ENCODE measurements at regions not wholly inside any gene's neighbourhood (a gene's known extent, or its start where the extent isn't known, plus 50 kb on each side); places are given as distances from the start of the nearest gene placed in this dataset.
"Not testable (repeated sequence)": the region's sequence is repeated elsewhere in the genome, so short reads cannot be mapped to it uniquely, and the experiment has no call there.

DNA sequence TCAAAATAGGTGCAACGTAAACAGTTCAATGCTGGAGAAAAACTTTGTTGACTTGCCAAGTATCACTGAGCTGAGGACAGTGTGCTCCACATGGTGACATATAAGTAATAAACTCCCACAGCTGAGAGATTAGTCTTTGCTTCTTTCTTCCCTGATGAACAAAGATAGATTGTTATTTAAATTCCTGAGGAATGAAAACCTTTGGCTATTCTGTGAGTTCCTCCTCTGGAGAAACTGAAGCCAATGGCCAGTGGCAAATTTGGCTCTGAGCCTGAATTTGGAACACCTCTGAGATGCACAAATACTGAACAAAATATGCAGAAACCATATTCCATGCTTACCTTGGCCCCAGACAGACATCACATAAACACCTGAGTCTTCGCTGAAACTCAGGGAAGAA, 63.3 kb downstream of the RPL22L1 start:
- Histone ChIP-seq H3K4me1 (ENCODE audit: control insufficient read depth, insufficient read depth, low read length, poor library complexity, severe bottlenecking) (no peaks in the 10 kb centered on the region), H3K9me3 (ENCODE audit: control insufficient read depth in 2 of 2, low read length in 2 of 2) (no peaks in the 10 kb centered on the region), H3K4me3 (ENCODE audit: low read depth, low read length) (no peak overlapping the region), H3K36me3 (ENCODE audit: control insufficient read depth, insufficient read depth, low read length) (no peaks in the 10 kb centered on the region), H3K27me3 (ENCODE audit: control insufficient read depth, insufficient read depth, low read length) (peaks cover 4% of the 10 kb centered on the region), H3K27ac (ENCODE audit: insufficient read depth, low read length, poor library complexity, severe bottlenecking) (no peak overlapping the region)
- H3K27me3 Mint-ChIP-seq, result peaks cover 22% of the 10 kb centered on the region
- ATAC-seq (ENCODE audit: low read depth in 2 of 2) (no peak), DNase-seq (no peak)
- no peaks in the 10 kb centered on the region for H3K36me3 Mint-ChIP-seq
- H3K9me3 Mint-ChIP-seq, result no peaks in the 10 kb centered on the region
- H3K27ac Mint-ChIP-seq, result no peak overlapping the region
- H3K4me3 Mint-ChIP-seq, result no peak overlapping the region
- H3K4me1 Mint-ChIP-seq, result no peaks in the 10 kb centered on the region

DNA sequence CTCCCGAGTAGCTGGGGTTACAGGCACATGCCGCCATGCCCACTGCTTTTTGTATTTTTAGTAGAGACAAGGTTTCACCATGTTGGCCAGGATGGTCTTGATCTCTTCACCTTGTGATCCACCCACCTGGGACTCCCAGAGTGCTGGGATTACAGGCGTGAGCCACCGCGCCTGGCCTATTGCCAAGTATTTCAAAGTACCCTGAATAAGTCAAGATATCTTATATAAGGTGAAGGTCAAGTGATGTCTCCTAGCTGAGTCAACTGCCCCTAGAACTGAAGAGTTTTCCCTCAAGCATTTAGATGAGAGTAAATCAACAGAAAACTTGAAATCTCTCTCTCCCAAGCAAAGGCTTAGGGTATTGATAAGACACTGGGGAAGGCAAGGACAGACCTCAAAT, 63.9 kb downstream of the RPL22L1 start:
- no peaks in the 10 kb centered on the region for H3K9me3 ChIP-seq (ENCODE audit: control insufficient read depth in 2 of 2, low read length in 2 of 2)
- H3K4me1 ChIP-seq (ENCODE audit: control insufficient read depth, insufficient read depth, low read length, poor library complexity, severe bottlenecking), result no peaks in the 10 kb centered on the region
- Mint-ChIP-seq H3K4me1 (no peaks in the 10 kb centered on the region), H3K4me3 (no peak overlapping the region), H3K9me3 (no peaks in the 10 kb centered on the region), H3K27me3 (peaks cover 23% of the 10 kb centered on the region), H3K27ac (no peak overlapping the region), H3K36me3 (no peaks in the 10 kb centered on the region)
- H3K27me3 ChIP-seq (ENCODE audit: control insufficient read depth, insufficient read depth, low read length), result peaks cover 9% of the 10 kb centered on the region
- no peaks in the 10 kb centered on the region for H3K36me3 ChIP-seq (ENCODE audit: control insufficient read depth, insufficient read depth, low read length)
- no peak overlapping the region for H3K4me3 ChIP-seq (ENCODE audit: low read depth, low read length)
- no peak overlapping the region for H3K27ac ChIP-seq (ENCODE audit: insufficient read depth, low read length, poor library complexity, severe bottlenecking)
- no peak for ATAC-seq (ENCODE audit: low read depth in 2 of 2)
- no peak for DNase-seq

DNA sequence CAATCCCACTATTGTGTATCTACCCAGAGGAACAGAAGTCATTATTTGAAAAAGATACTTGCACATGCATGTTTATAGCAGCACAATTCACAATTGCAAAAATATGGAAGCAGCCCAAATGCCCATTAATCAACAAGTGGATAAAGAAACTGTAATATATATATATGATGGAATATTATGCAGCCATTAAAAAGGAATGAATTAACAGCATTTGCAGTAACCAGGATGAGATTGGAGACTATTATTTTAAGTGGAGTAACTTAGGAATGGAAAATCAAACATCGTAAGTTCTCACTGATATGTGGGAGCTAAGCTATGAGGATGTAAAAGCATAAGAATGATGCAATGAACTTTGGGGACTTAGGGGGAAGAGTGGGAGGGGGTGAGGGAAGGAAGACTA, 64.7 kb downstream of the RPL22L1 start:
- H3K4me1 ChIP-seq (ENCODE audit: control insufficient read depth, insufficient read depth, low read length, poor library complexity, severe bottlenecking); DNase-seq; H3K4me3 ChIP-seq (ENCODE audit: low read depth, low read length); H3K9me3 ChIP-seq (ENCODE audit: control insufficient read depth in 2 of 2, low read length in 2 of 2); H3K9me3 Mint-ChIP-seq; H3K27ac ChIP-seq (ENCODE audit: insufficient read depth, low read length, poor library complexity, severe bottlenecking); H3K36me3 Mint-ChIP-seq; H3K36me3 ChIP-seq (ENCODE audit: control insufficient read depth, insufficient read depth, low read length); H3K27me3 ChIP-seq (ENCODE audit: control insufficient read depth, insufficient read depth, low read length); H3K4me1 Mint-ChIP-seq; ATAC-seq (ENCODE audit: low read depth in 2 of 2); H3K4me3 Mint-ChIP-seq; H3K27ac Mint-ChIP-seq: not testable (repeated sequence)
- peaks cover 23% of the 10 kb centered on the region for H3K27me3 Mint-ChIP-seq

DNA sequence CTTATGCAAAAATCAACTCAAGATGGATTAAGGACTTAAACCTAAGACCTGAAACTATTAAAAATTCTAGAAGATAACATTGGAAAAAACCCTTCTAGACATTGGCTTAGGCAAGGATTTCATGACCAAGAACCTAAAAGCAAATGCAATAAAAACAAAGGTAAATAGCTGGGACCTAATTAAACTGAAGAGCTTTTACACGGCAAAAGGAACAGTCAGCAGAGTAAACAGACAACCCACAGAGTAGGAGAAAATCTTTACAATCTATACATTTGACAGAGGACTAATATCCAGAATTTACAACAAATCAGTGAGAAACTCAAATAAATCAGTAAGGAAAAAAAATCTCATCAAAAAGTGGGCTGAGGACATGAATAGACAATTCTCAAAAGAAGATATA, 65.4 kb downstream of the RPL22L1 start:
- H3K27ac ChIP-seq (ENCODE audit: insufficient read depth, low read length, poor library complexity, severe bottlenecking), result not testable (repeated sequence)

DNA sequence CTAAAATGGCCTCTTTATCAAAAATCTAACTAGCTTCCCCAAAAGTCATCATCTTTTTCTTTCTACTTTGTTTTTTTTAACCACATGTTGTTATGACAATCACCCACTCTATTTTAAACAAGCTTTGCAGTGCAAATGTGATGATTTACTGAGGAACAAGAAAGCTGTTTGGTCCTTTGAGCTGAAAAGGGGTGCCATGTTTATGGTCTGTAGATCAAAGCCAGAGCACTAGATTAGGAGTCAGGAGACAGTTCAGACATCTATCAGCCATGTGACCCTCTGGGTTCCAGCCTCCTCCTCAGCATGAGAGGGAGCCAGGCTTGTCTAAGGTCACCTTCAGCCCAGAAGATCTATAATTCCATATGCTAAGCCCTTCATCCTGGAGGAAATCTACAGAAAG, 65.9 kb downstream of the RPL22L1 start:
- H3K36me3 Mint-ChIP-seq, result no peaks in the 10 kb centered on the region

More for the DNA sequence above, 65.4 kb downstream of the RPL22L1 start:
- H3K9me3 ChIP-seq (ENCODE audit: control insufficient read depth in 2 of 2, low read length in 2 of 2); H3K9me3 Mint-ChIP-seq; DNase-seq; H3K4me3 Mint-ChIP-seq; H3K27ac Mint-ChIP-seq; H3K4me3 ChIP-seq (ENCODE audit: low read depth, low read length); H3K27me3 ChIP-seq (ENCODE audit: control insufficient read depth, insufficient read depth, low read length); H3K4me1 Mint-ChIP-seq; H3K4me1 ChIP-seq (ENCODE audit: control insufficient read depth, insufficient read depth, low read length, poor library complexity, severe bottlenecking); H3K36me3 Mint-ChIP-seq; ATAC-seq (ENCODE audit: low read depth in 2 of 2); H3K36me3 ChIP-seq (ENCODE audit: control insufficient read depth, insufficient read depth, low read length): not testable (repeated sequence)
- peaks cover 23% of the 10 kb centered on the region for H3K27me3 Mint-ChIP-seq

DNA sequence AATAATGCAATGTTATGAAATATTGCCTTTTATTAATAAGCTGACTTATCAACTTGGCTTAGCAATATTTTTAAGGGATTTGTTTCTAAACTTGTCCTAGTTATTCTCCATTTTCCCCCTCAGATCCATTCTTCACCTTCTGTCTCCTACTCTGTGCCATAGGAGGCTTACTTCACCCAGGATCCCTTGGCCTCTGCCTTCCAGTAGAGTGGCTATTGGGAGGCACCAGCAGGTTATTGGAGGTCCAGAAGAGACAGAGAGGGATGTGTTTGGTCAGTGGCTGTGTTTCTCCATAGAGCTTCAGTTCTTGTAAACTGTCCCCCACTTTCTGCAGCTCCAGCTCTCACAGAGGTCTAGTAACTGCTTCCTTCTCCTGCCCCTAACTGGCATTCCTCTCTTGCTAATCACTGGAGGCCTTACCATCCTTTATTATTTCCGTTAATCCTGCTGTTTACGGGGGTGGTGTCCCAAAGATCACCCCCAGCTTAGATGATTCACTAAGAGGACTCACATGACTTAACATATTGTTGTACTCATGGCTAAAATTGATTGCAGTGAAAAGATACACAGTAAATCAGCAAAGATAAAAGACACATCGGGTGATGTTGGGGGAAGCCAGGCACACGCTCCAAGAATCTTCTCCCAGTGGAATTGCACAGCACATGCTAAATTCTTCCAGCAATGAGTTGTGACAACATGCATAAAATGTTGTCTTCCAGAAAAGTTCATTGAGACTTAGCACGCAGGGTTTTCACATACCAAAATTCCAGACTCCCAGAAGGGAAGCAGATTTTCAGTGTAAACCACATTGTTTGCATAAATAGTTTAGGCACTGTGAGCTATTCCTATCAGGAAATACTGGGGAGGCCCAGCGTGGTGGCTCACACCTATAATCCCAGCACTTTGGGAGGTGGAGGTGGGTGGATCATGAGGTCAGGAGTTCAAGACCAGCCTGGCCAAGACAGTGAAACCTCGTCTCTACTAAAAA, 67.5 kb downstream of the RPL22L1 start:
- no peaks in the 10 kb centered on the region for H3K4me1 ChIP-seq (ENCODE audit: control insufficient read depth, insufficient read depth, low read length, poor library complexity, severe bottlenecking)
- H3K27me3 ChIP-seq (ENCODE audit: control insufficient read depth, insufficient read depth, low read length), result peaks cover 14% of the 10 kb centered on the region
- H3K4me3 ChIP-seq (ENCODE audit: low read depth, low read length), result no peak overlapping the region
- no peaks in the 10 kb centered on the region for H3K4me1 Mint-ChIP-seq
- H3K27ac ChIP-seq (ENCODE audit: insufficient read depth, low read length, poor library complexity, severe bottlenecking), result no peak overlapping the region
- H3K27ac Mint-ChIP-seq, result no peak overlapping the region
- no peak overlapping the region for H3K4me3 Mint-ChIP-seq
- no peak for DNase-seq
- no peaks in the 10 kb centered on the region for H3K9me3 Mint-ChIP-seq
- no peaks in the 10 kb centered on the region for H3K36me3 Mint-ChIP-seq
- H3K27me3 Mint-ChIP-seq, result peaks cover 26% of the 10 kb centered on the region
- ATAC-seq (ENCODE audit: low read depth in 2 of 2), result no peak
- H3K36me3 ChIP-seq (ENCODE audit: control insufficient read depth, insufficient read depth, low read length), result no peaks in the 10 kb centered on the region
- no peaks in the 10 kb centered on the region for H3K9me3 ChIP-seq (ENCODE audit: control insufficient read depth in 2 of 2, low read length in 2 of 2)

More for the DNA sequence above, 65.9 kb downstream of the RPL22L1 start:
- H3K27ac ChIP-seq (ENCODE audit: insufficient read depth, low read length, poor library complexity, severe bottlenecking), result no peak overlapping the region
- no peaks in the 10 kb centered on the region for H3K4me1 Mint-ChIP-seq
- H3K4me1 ChIP-seq (ENCODE audit: control insufficient read depth, insufficient read depth, low read length, poor library complexity, severe bottlenecking), result no peaks in the 10 kb centered on the region
- peaks cover 13% of the 10 kb centered on the region for H3K27me3 ChIP-seq (ENCODE audit: control insufficient read depth, insufficient read depth, low read length)
- H3K9me3 Mint-ChIP-seq, result no peaks in the 10 kb centered on the region
- H3K27me3 Mint-ChIP-seq, result peaks cover 23% of the 10 kb centered on the region
- H3K27ac Mint-ChIP-seq, result no peak overlapping the region
- no peak overlapping the region for H3K4me3 ChIP-seq (ENCODE audit: low read depth, low read length)
- DNase-seq (no peak), ATAC-seq (ENCODE audit: low read depth in 2 of 2) (no peak)
- no peaks in the 10 kb centered on the region for H3K9me3 ChIP-seq (ENCODE audit: control insufficient read depth in 2 of 2, low read length in 2 of 2)
- no peak overlapping the region for H3K4me3 Mint-ChIP-seq
- H3K36me3 ChIP-seq (ENCODE audit: control insufficient read depth, insufficient read depth, low read length), result no peaks in the 10 kb centered on the region

DNA sequence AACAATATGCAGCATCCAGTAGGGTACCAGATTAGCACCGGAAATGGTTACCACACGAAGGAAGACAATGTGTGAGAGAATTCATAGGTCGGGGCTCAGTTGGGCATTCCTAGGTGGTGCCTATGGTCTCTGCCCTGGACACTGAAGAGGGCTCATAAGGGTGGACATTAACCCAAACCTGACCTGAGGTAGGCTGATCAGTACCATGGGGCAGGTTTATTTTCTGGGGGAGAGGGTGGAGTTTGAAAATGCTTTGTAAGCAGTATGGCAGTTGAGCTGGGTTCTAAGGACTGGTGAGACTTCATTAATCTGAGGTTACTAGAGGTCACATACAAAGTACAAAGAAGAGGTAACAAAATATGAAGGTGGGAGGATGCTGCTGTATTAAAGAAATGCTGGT, 68.4 kb downstream of the RPL22L1 start:
- Histone ChIP-seq H3K4me1 (ENCODE audit: control insufficient read depth, insufficient read depth, low read length, poor library complexity, severe bottlenecking) (no peaks in the 10 kb centered on the region), H3K9me3 (ENCODE audit: control insufficient read depth in 2 of 2, low read length in 2 of 2) (no peaks in the 10 kb centered on the region), H3K27ac (ENCODE audit: insufficient read depth, low read length, poor library complexity, severe bottlenecking) (no peak overlapping the region), H3K27me3 (ENCODE audit: control insufficient read depth, insufficient read depth, low read length) (peaks cover 14% of the 10 kb centered on the region), H3K36me3 (ENCODE audit: control insufficient read depth, insufficient read depth, low read length) (no peaks in the 10 kb centered on the region), H3K4me3 (ENCODE audit: low read depth, low read length) (no peak overlapping the region)
- Mint-ChIP-seq H3K27me3 (peaks cover 17% of the 10 kb centered on the region), H3K9me3 (peaks cover 0 to 3% (median 0%) of the 10 kb centered on the region in 7 donors), H3K36me3 (no peaks in the 10 kb centered on the region), H3K27ac (no peak overlapping the region), H3K4me3 (no peak overlapping the region), H3K4me1 (no peaks in the 10 kb centered on the region)
- ATAC-seq (ENCODE audit: low read depth in 2 of 2), result no peak
- no peak for DNase-seq

DNA sequence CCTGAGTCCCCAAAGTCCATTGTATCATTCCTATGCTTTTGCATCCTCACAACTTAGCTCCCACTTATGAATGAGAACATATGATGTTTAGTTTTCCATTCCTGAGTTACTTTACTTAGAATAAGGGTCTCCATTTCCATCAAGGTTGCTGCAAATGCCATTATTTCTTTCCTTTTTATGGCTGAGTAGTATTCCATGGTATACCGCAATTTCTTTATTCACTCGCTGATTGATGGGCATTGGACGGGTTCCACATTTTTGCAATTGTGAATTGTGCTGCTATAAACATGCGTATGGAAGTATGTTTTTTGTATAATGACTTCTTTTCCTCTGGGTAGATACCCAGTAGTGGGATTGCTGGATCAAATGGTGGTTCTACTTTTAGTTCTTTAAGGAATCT, 69.7 kb downstream of the RPL22L1 start:
- not testable (repeated sequence) for H3K36me3 Mint-ChIP-seq; H3K27ac ChIP-seq (ENCODE audit: insufficient read depth, low read length, poor library complexity, severe bottlenecking); H3K4me3 ChIP-seq (ENCODE audit: low read depth, low read length); H3K36me3 ChIP-seq (ENCODE audit: control insufficient read depth, insufficient read depth, low read length); ATAC-seq (ENCODE audit: low read depth in 2 of 2); H3K9me3 ChIP-seq (ENCODE audit: control insufficient read depth in 2 of 2, low read length in 2 of 2); DNase-seq; H3K4me1 Mint-ChIP-seq; H3K9me3 Mint-ChIP-seq; H3K4me3 Mint-ChIP-seq; H3K27ac Mint-ChIP-seq; H3K4me1 ChIP-seq (ENCODE audit: control insufficient read depth, insufficient read depth, low read length, poor library complexity, severe bottlenecking)
- peaks cover 16% of the 10 kb centered on the region for H3K27me3 Mint-ChIP-seq
- peaks cover 14% of the 10 kb centered on the region for H3K27me3 ChIP-seq (ENCODE audit: control insufficient read depth, insufficient read depth, low read length)

Data from CD4-positive, CD25-positive, alpha-beta regulatory T cell (primary cell).